ENCODE measurements at regions not wholly inside any gene's neighbourhood (a gene's known extent, or its start where the extent isn't known, plus 50 kb on each side); places are given as distances from the start of the nearest gene placed in this dataset.

- H3K27me3 ChIP-seq (ENCODE audit: insufficient read depth, low read length) = no peaks in the 10 kb centered on the region
- H2AFZ ChIP-seq (ENCODE audit: low read depth, low read length) = no peak overlapping the region
- Mint-ChIP-seq H3K36me3 (ENCODE audit: low read depth, unreplicated experiment) (no peaks in the 10 kb centered on the region), H3K4me3 (ENCODE audit: unreplicated experiment) (no peak overlapping the region), H3K4me1 (ENCODE audit: low read depth, unreplicated experiment) (no peaks in the 10 kb centered on the region), H3K27ac (ENCODE audit: unreplicated experiment) (no peak overlapping the region), H3K9me3 (ENCODE audit: unreplicated experiment) (no peaks in the 10 kb centered on the region), H3K27me3 (ENCODE audit: low read depth, unreplicated experiment) (peaks cover 5% of the 10 kb centered on the region)
- no peaks in the 10 kb centered on the region for H3K9me3 ChIP-seq (ENCODE audit: insufficient read depth, low read depth, low read length)
- H3K27ac ChIP-seq (ENCODE audit: low read depth, low read length) = no peak overlapping the region
- FAIRE-seq (no peak), DNase-seq (ENCODE audit: low read depth) (no peak)
- no peak overlapping the region for H3K9ac ChIP-seq (ENCODE audit: low read length)
- H4K20me1 ChIP-seq (ENCODE audit: insufficient read depth, low read length) = no peaks in the 10 kb centered on the region
- no peaks in the 10 kb centered on the region for H3K4me1 ChIP-seq (ENCODE audit: insufficient read depth, low read length)
- no peak for TF ChIP-seq EZH2 (IDR thresholded peaks at IDR 0.05; ENCODE audit: insufficient read depth, low read length)
- TF ChIP-seq CTCF (IDR thresholded peaks at IDR 0.05; ENCODE audit: insufficient read depth, low read depth, low read length) = no peak
- no peak overlapping the region for H3K4me2 ChIP-seq (ENCODE audit: low read length)
- H3K79me2 ChIP-seq (ENCODE audit: insufficient read depth, low read length) = no peaks in the 10 kb centered on the region
- H3K36me3 ChIP-seq (ENCODE audit: insufficient read depth, low read length) = no peaks in the 10 kb centered on the region
- H3K4me3 ChIP-seq (ENCODE audit: insufficient read depth, low read depth, low read length) = no peak overlapping the region
These were observed 101.0 kb upstream of the NXT1 start for GRCh38 chr20:23249541-23249940.

GRCh38 chr20:23248461-23248882 lies 102.1 kb upstream of the NXT1 start:
- Histone ChIP-seq H3K79me2 (ENCODE audit: insufficient read depth, low read length) (no peaks in the 10 kb centered on the region), H3K27ac (ENCODE audit: low read depth, low read length) (no peak overlapping the region), H2AFZ (ENCODE audit: low read depth, low read length) (no peak overlapping the region), H3K4me2 (ENCODE audit: low read length) (no peak overlapping the region), H3K9me3 (ENCODE audit: insufficient read depth, low read depth, low read length) (no peaks in the 10 kb centered on the region), H3K4me1 (ENCODE audit: insufficient read depth, low read length) (no peaks in the 10 kb centered on the region), H3K36me3 (ENCODE audit: insufficient read depth, low read length) (no peaks in the 10 kb centered on the region), H4K20me1 (ENCODE audit: insufficient read depth, low read length) (no peaks in the 10 kb centered on the region), H3K27me3 (ENCODE audit: insufficient read depth, low read length) (no peaks in the 10 kb centered on the region), H3K4me3 (ENCODE audit: insufficient read depth, low read depth, low read length) (no peak overlapping the region), H3K9ac (ENCODE audit: low read length) (no peak overlapping the region)
- no peaks in the 10 kb centered on the region for H3K9me3 Mint-ChIP-seq (ENCODE audit: unreplicated experiment)
- H3K4me1 Mint-ChIP-seq (ENCODE audit: low read depth, unreplicated experiment) = no peaks in the 10 kb centered on the region
- no peak for FAIRE-seq
- no peak for TF ChIP-seq CTCF (IDR thresholded peaks at IDR 0.05; ENCODE audit: insufficient read depth, low read depth, low read length)
- TF ChIP-seq EZH2 (IDR thresholded peaks at IDR 0.05; ENCODE audit: insufficient read depth, low read length) = no peak
- H3K27ac Mint-ChIP-seq (ENCODE audit: unreplicated experiment) = no peak overlapping the region
- no peak for DNase-seq (ENCODE audit: low read depth)
- no peaks in the 10 kb centered on the region for H3K36me3 Mint-ChIP-seq (ENCODE audit: low read depth, unreplicated experiment)
- H3K27me3 Mint-ChIP-seq (ENCODE audit: low read depth, unreplicated experiment) = peaks cover 3% of the 10 kb centered on the region
- H3K4me3 Mint-ChIP-seq (ENCODE audit: unreplicated experiment) = no peak overlapping the region

GRCh38 chr20:23246717-23247664 lies 103.6 kb upstream of the NXT1 start:
- Histone ChIP-seq H3K4me1 (ENCODE audit: insufficient read depth, low read length) (no peaks in the 10 kb centered on the region), H4K20me1 (ENCODE audit: insufficient read depth, low read length) (no peaks in the 10 kb centered on the region), H3K27me3 (ENCODE audit: insufficient read depth, low read length) (no peaks in the 10 kb centered on the region), H3K4me3 (ENCODE audit: insufficient read depth, low read depth, low read length) (no peak overlapping the region), H3K36me3 (ENCODE audit: insufficient read depth, low read length) (no peaks in the 10 kb centered on the region), H3K27ac (ENCODE audit: low read depth, low read length) (no peak overlapping the region), H3K9ac (ENCODE audit: low read length) (no peak overlapping the region), H3K4me2 (ENCODE audit: low read length) (no peak overlapping the region), H2AFZ (ENCODE audit: low read depth, low read length) (no peak overlapping the region), H3K9me3 (ENCODE audit: insufficient read depth, low read depth, low read length) (no peaks in the 10 kb centered on the region), H3K79me2 (ENCODE audit: insufficient read depth, low read length) (no peaks in the 10 kb centered on the region)
- H3K27me3 Mint-ChIP-seq (ENCODE audit: low read depth, unreplicated experiment) = peaks cover 6% of the 10 kb centered on the region
- no peaks in the 10 kb centered on the region for H3K9me3 Mint-ChIP-seq (ENCODE audit: unreplicated experiment)
- TF ChIP-seq CTCF (IDR thresholded peaks at IDR 0.05; ENCODE audit: insufficient read depth, low read depth, low read length) (no peak), EZH2 (IDR thresholded peaks at IDR 0.05; ENCODE audit: insufficient read depth, low read length) (no peak)
- no peak overlapping the region for H3K4me3 Mint-ChIP-seq (ENCODE audit: unreplicated experiment)
- no peaks in the 10 kb centered on the region for H3K4me1 Mint-ChIP-seq (ENCODE audit: low read depth, unreplicated experiment)
- no peak overlapping the region for H3K27ac Mint-ChIP-seq (ENCODE audit: unreplicated experiment)
- no peaks in the 10 kb centered on the region for H3K36me3 Mint-ChIP-seq (ENCODE audit: low read depth, unreplicated experiment)
- DNase-seq (ENCODE audit: low read depth) (no peak), FAIRE-seq (no peak)
